ENCODE measurements at regions not wholly inside any gene's neighbourhood (a gene's known extent, or its start where the extent isn't known, plus 50 kb on each side); places are given as distances from the start of the nearest gene placed in this dataset.
A peak's percentile ranks its signal among the peaks of the same experiment; 100 is the strongest.
"Not testable (repeated sequence)": the region's sequence is repeated elsewhere in the genome, so short reads cannot be mapped to it uniquely, and the experiment has no call there.

- intact Hi-C loops (cut with DNase I; ENCODE audit: low total_unique reads): no loop called here
- no peak for TF ChIP-seq POLR2A (IDR thresholded peaks at IDR 0.05)
- TF ChIP-seq CTCF (IDR thresholded peaks at IDR 0.05): no peak
- no peak overlapping the region for H3K4me3 ChIP-seq (ENCODE audit: low read depth, poor library complexity, severe bottlenecking)
- peak in 1 of 2 donors; percentile 71 for DNase-seq (ENCODE audit: low spot score in 2 of 2)
- 82 to 90% methylated on average over 20 to 26 of the region's 26 CpGs for WGBS, 2 donors
Observed at GRCh38 chr17:16870253-16871245, 101.4 kb downstream of the TNFRSF13B start.

GRCh38 chr17:16869531-16870252 lies 102.2 kb downstream of the TNFRSF13B start:
- DNase-seq (ENCODE audit: low spot score in 2 of 2): peak in 1 of 2 donors; percentile 29

GRCh38 chr17:16868616-16869015 lies 103.3 kb downstream of the TNFRSF13B start:
- intact Hi-C loops (cut with DNase I; ENCODE audit: low total_unique reads); H3K4me3 ChIP-seq (ENCODE audit: low read depth, poor library complexity, severe bottlenecking): not testable (repeated sequence)
- DNase-seq (ENCODE audit: low spot score in 2 of 2): peak in 1 of 2 donors; percentile 70
- 93 to 96% methylated on average over 13 of the region's 13 CpGs for WGBS, 2 donors

More at GRCh38 chr17:16869531-16870252, 102.2 kb downstream of the TNFRSF13B start:
- H3K4me3 ChIP-seq (ENCODE audit: low read depth, poor library complexity, severe bottlenecking); intact Hi-C loops (cut with DNase I; ENCODE audit: low total_unique reads): not testable (repeated sequence)
- WGBS, 2 donors: 85 to 93% methylated on average over 10 to 11 of the region's 11 CpGs

GRCh38 chr17:16867545-16867944 lies 104.4 kb downstream of the TNFRSF13B start:
- H3K4me3 ChIP-seq (ENCODE audit: low read depth, poor library complexity, severe bottlenecking); intact Hi-C loops (cut with DNase I; ENCODE audit: low total_unique reads): not testable (repeated sequence)
- DNase-seq (ENCODE audit: low spot score in 2 of 2): peak in 1 of 2 donors; percentile 39
- 84 to 96% methylated on average over 3 to 4 of the region's 5 CpGs for WGBS, 2 donors

GRCh38 chr17:16866841-16867240 lies 105.1 kb downstream of the TNFRSF13B start:
- H3K4me3 ChIP-seq (ENCODE audit: low read depth, poor library complexity, severe bottlenecking); intact Hi-C loops (cut with DNase I; ENCODE audit: low total_unique reads): not testable (repeated sequence)
- 82 to 88% methylated on average over 6 of the region's 6 CpGs for WGBS, 2 donors
- peak in 1 of 2 donors; percentile 12 for DNase-seq (ENCODE audit: low spot score in 2 of 2)

GRCh38 chr17:16866436-16866835 lies 105.5 kb downstream of the TNFRSF13B start:
- intact Hi-C loops (cut with DNase I; ENCODE audit: low total_unique reads): no loop called here

GRCh38 chr17:16865704-16866103 lies 106.2 kb downstream of the TNFRSF13B start:
- DNase-seq (ENCODE audit: low spot score in 2 of 2); H3K4me3 ChIP-seq (ENCODE audit: low read depth, poor library complexity, severe bottlenecking); intact Hi-C loops (cut with DNase I; ENCODE audit: low total_unique reads): not testable (repeated sequence)
- 54 to 60% methylated on average over 1 of the region's 8 CpGs for WGBS, 2 donors

More at GRCh38 chr17:16866436-16866835, 105.5 kb downstream of the TNFRSF13B start:
- 82 to 84% methylated on average over 8 of the region's 8 CpGs for WGBS, 2 donors
- no peak overlapping the region for H3K4me3 ChIP-seq (ENCODE audit: low read depth, poor library complexity, severe bottlenecking)
- DNase-seq (ENCODE audit: low spot score in 2 of 2): peak in 1 of 2 donors; percentile 20
- TF ChIP-seq CTCF (IDR thresholded peaks at IDR 0.05): no peak
- TF ChIP-seq POLR2A (IDR thresholded peaks at IDR 0.05): no peak

- WGBS, 2 donors: no CpG with 5 or more reads among the region's 13 CpGs
- intact Hi-C loops (cut with DNase I; ENCODE audit: low total_unique reads); H3K4me3 ChIP-seq (ENCODE audit: low read depth, poor library complexity, severe bottlenecking): not testable (repeated sequence)
- DNase-seq (ENCODE audit: low spot score in 2 of 2): peak in 1 of 2 donors; percentile 59
Observed at GRCh38 chr17:16865077-16865613, 106.8 kb downstream of the TNFRSF13B start.

- H3K4me3 ChIP-seq (ENCODE audit: low read depth, poor library complexity, severe bottlenecking); DNase-seq (ENCODE audit: low spot score in 2 of 2); intact Hi-C loops (cut with DNase I; ENCODE audit: low total_unique reads): not testable (repeated sequence)
- WGBS, 2 donors: 43 to 65% methylated on average over 2 to 4 of the region's 11 CpGs
Observed at GRCh38 chr17:16864462-16865076, 107.3 kb downstream of the TNFRSF13B start.

GRCh38 chr17:16861152-16861551 lies 110.8 kb downstream of the TNFRSF13B start:
- H3K4me3 ChIP-seq (ENCODE audit: low read depth, poor library complexity, severe bottlenecking); intact Hi-C loops (cut with DNase I; ENCODE audit: low total_unique reads): not testable (repeated sequence)
- peak in 1 of 2 donors; percentile 79 for DNase-seq (ENCODE audit: low spot score in 2 of 2)
- WGBS, 2 donors: 51 to 57% methylated on average over 5 to 8 of the region's 8 CpGs

- DNase-seq (ENCODE audit: low spot score in 2 of 2): peak in 1 of 2 donors; percentile 73
Observed at GRCh38 chr17:16860467-16860866, 111.5 kb downstream of the TNFRSF13B start.

GRCh38 chr17:16859515-16859914 lies 112.4 kb downstream of the TNFRSF13B start:
- intact Hi-C loops (cut with DNase I; ENCODE audit: low total_unique reads); DNase-seq (ENCODE audit: low spot score in 2 of 2); H3K4me3 ChIP-seq (ENCODE audit: low read depth, poor library complexity, severe bottlenecking): not testable (repeated sequence)
- WGBS, 2 donors: 56 to 61% methylated on average over 2 of the region's 2 CpGs

More at GRCh38 chr17:16860467-16860866, 111.5 kb downstream of the TNFRSF13B start:
- H3K4me3 ChIP-seq (ENCODE audit: low read depth, poor library complexity, severe bottlenecking); intact Hi-C loops (cut with DNase I; ENCODE audit: low total_unique reads): not testable (repeated sequence)
- WGBS, 2 donors: 66 to 79% methylated on average over 9 of the region's 9 CpGs

All from lower leg skin (tissue), 4 donors.